SHP77 treated with DMSO at 0.1 percent for 48 hours (cell line): ENCODE measurements at regions not wholly inside any gene's neighbourhood (a gene's known extent, or its start where the extent isn't known, plus 50 kb on each side); places are given as distances from the start of the nearest gene placed in this dataset.

ENCODE experiments used
- DNase-seq: peaks from one replicate; lab custom pipeline; 2025; lab: John Stamatoyannopoulos, UW

DNA sequence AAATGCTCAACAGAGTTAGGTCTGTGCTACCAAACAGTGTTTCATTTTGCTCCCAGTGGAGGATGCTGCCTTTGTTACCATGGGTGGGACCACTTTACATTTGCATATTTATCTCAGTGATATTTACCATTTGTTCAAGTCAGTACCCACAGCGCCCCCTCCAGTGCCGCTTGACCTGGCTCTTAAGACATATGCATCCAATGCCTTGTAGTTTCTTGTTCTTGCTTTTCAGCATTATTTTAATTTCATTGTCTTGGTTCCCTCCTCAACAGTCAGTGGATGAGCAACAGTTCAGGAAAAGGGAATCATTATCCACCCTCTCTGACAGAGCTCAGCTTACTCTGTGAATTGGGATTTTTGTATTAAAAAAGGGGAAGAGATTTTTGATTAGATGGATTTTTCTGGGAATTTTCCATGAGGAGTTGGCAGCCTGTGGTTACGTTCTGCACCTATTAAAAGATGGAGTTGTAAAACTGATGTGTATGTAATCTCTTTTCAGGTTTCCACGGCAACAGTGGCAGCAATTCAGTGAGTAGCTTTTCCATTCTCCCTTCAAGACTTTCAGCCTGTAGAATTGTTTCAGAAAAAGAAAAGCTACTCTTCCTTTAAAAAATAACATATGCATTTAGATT lies 240.5 kb upstream of the DAAM1 start:
- DNase-seq = no peak

DNA sequence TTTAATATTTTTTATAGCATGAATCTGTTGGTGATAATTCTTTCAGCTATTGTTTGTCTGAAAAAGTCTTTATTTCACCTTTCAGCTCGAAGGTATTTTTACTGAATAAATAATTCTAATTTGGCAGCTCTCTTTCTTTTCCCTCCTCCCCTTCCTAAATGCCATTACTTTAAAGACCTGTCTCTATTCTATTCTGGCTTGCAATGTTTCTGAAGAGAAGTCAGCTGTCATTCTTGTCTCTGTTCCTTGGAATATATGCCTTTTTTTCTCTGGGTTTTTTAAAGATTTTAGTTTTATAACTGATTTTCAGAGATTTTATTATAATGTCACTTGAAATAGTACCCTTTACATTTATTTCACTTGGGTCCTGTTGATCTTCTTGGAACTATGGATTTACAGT lies 237.9 kb upstream of the DAAM1 start:
- DNase-seq = no peak

DNA sequence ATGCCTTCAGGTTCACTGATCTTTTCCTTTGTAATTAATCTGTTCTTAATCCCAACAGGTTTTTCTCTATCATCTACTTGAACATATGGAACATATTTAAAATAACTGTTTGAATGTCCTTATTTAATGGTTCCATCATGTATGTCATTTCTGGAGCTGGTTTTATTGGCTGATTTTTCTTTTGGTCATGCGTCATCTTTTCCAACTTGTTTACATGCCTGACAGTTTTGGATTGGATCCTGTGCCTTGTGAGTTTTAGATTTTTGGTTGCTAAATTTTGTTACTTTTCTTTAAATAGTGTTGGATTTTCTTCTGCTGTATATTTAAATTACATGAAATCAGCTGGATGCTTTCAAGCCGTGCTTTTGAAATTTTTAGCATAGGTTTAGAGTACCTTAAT lies 237.3 kb upstream of the DAAM1 start:
- no peak for DNase-seq

GRCh38 chr14:58954052-58954451 lies 234.4 kb upstream of the DAAM1 start:
- DNase-seq = no peak

DNA sequence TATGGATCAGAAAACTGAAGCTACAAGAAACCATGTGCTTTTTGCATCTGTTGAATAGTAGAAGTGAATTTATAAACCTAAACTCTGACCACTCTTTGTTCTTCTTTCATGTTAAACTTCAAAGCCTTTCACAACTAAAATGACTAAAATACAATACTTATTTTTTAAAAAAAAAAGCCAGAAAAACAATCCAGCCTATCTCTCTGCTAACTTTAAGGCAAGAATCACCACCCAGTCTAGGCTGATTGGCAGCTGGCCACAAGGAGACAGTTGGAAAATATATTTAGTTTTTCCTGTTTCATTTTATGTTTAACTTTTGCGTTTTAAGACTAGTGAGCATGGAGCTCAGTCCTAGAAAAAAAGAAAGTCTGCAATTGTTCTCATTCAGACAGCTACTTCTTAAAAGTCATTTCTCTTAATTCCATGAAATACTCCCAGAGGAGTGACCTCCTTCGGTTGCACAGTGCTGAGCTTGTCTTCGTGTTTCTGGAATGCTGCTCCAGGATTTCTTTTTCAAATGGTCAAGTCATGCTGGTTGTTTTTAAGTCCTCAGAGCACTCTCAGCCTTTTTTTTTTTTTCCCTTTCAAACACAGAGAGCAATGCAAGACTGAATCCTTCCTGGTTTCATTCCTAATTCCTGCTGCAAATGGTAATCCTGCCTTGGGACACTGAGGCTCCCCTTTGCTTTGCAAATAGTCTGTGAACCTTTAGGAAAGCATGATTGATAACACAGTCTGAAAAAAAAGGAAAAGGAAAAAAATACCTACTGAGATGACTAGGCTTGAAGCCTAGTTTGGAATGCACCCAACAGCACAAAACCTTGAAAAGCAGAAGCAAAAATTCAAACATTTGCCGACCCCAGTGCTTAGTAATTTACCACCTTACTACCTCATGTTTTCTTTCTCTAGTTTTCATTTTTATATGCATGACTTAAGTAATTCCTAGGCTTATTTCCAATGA lies 233.3 kb upstream of the DAAM1 start:
- DNase-seq = no peak

GRCh38 chr14:58961045-58961731 lies 227.3 kb upstream of the DAAM1 start:
- DNase-seq = no peak

DNA sequence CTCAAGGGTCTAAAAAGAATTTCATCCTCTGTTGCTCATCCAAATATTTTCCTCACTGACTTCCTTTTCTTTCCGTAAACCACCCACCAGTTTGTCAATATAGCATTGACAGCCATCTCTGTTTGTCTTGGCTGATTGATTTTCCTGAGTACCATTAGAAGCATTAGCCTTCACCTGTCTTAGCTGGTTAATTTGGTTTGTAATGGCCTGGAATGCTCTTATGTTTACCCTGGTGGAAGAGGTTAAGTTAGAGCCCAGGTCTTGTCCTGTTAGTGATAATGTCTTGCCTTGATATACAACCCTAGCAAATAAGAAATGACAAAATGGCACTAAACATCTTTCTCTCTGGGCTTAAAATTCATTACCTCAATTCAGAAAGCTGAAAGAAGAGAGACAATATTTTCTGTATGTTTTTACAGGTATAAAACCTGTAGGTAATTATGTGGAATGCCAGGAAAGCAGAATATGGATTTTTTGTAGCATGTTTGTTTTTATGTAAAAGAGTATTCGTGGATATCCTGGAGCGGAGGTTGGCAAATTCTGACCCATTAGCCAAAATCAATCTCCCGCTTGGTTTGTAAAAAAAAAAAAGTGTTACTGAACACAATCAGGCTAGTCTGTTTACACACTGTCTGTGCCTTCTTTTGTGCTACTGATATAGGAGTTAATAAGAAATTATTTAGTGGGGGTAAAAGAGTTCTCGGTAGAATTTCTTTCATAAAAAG lies 224.4 kb upstream of the DAAM1 start:
- DNase-seq = no peak

- no peak for DNase-seq
Measured at GRCh38 chr14:58964598-58964928, 223.9 kb upstream of the DAAM1 start.

GRCh38 chr14:58965601-58966000 lies 222.9 kb upstream of the DAAM1 start:
- DNase-seq = no peak

- no peak for DNase-seq
Measured at GRCh38 chr14:58966997-58967396, 221.5 kb upstream of the DAAM1 start.

- no peak for DNase-seq
Measured at GRCh38 chr14:58969951-58970751, 218.3 kb upstream of the DAAM1 start.

DNA sequence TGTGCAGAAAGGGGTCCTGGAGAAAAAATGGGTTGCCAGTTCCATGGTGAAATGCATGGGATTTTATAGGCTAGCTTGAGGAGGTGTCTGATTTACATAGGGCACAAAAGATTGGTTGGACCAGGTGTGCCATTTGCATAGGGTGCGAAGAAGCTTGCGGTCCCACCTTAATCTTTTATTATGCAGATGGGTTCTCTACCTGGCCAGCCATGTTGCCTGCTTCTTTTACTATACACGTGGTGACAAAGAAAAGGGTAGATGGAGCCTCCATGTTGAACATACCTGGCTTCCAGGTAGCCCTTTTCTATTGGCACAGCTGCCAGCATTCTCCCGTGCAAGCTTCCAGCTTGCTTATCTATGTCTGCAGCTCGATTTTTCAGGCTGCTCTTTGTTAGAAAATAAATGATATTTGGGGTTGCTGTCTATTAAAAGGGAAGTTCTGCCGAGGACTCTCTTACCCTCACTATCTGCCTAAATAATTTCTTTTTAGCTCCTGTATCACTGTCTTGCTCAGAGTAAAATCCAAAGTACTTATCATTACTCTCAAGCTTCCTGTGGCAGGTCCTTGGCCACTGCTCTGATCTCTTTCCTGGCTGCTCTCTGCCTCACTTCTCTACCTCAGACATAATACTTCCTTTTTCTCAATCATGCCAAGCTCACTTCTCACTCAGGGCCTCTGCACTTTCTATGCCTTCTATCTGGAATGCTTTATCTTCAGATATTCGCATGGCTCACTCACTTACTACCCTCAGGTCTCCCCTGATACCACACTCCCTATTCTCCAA lies 216.0 kb upstream of the DAAM1 start:
- DNase-seq = no peak

GRCh38 chr14:58977366-58977765 lies 211.1 kb upstream of the DAAM1 start:
- DNase-seq = no peak

DNA sequence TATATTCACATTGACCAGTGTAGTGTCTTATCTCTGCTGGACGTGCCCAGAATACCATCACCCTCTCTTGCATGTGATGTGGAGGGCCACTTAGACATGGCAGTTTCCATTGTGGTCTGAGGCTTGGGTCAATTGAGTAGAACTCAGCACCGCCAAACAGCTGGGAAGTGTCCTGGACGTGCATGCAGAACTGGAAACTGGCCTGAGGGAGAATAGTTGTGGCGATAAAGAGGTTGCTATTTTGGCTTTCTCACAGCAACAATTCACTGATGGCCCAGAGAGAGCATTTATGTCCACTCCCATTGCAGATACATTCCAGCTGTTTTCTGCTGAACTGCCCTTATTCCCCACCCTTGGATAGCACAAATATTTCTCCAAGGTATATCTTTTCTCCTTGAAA lies 210.1 kb upstream of the DAAM1 start:
- DNase-seq = no peak

- no peak for DNase-seq
Measured at GRCh38 chr14:58979325-58979724, 209.1 kb upstream of the DAAM1 start.

DNA sequence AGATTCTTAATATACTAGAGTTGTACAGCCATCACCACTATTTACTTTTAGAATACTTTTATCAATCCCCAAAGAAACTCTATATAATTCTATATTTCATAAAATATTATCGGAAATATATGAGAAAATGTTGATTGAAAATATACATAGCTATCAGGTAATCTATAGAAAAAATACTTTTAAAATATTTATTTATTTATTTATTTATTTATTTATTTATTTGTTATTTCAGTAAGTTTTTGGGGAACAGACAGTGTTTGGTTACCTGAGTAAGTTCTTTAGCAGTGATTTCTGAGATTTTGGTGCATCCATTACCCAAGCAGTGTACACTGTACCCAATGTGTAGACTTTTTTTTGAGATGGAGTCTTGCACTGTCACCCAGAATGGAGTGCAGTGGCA lies 206.6 kb upstream of the DAAM1 start:
- no peak for DNase-seq

DNA sequence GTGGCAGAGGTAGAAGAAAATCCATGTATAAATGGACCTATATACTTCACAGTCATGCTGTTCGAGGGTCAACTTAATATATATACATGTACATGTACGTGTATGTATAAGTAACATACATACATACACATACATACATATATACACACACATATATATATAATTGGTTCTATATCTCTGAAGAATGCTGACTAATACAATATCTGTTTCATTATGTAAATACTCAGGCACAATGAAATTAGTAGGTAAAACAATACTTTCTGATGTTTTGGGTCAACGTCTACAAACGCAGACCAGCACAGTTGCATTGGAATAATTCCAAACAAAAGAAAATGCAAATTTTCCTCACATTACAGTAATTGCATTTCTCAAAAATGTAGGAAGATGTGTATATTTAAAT lies 202.7 kb upstream of the DAAM1 start:
- no peak for DNase-seq

- DNase-seq = no peak
Measured at GRCh38 chr14:58987591-58987990, 200.9 kb upstream of the DAAM1 start.

DNA sequence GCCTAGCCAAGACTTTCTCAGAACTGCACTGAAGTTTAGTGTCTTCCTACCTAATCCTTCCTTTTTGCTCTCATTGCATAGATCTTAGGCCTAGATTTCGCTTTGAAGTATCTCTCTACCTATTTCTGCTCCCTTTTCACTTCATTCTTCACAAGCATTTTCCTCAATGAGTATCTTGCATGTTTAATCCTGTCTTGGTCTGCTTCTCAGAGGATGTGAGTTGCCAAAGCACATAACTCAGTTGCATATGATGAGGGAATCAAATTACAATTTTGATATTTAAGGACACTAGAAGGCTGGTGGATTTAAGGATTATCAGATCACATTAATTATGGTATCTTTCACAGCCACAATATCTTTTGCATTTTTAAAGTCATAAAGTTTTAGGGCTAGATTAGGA lies 195.5 kb upstream of the DAAM1 start:
- no peak for DNase-seq

GRCh38 chr14:58994130-58994529 lies 194.3 kb upstream of the DAAM1 start:
- no peak for DNase-seq

- DNase-seq = no peak
Measured at GRCh38 chr14:59004012-59004411, 184.5 kb upstream of the DAAM1 start.
